ENCODE measurements at regions not wholly inside any gene's neighbourhood (a gene's known extent, or its start where the extent isn't known, plus 50 kb on each side); places are given as distances from the start of the nearest gene placed in this dataset.

DNA sequence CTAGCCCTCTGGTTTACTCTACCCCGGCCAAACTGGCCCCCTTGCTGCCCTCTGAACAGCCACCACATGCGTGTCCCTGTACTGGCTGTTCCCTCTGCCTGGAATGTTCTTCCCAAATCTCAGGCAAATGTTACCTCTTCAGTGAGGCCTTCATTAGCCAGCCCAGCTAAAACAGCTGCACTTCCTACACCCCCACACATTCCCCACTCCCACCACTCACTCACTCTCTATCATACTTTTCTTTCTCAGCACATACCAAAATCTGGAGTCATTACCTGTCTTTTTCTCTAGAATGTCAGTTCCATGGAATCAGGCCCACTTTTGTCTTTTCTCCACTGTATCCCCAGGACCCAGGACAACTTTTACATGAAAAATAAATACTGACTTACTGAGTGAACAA is 401.2 kb upstream of the SULF2 start:
- Histone ChIP-seq H3K4me3 (ENCODE audit: low read depth, low read length) (no peak overlapping the region), H3K36me3 (no peaks in the 10 kb centered on the region), H3K27ac (no peak overlapping the region), H3K9me3 (ENCODE audit: severe bottlenecking) (peaks cover under 1% of the 10 kb centered on the region), H3K27me3 (ENCODE audit: insufficient read depth, low read depth, severe bottlenecking) (no peaks in the 10 kb centered on the region)
- no peak for DNase-seq
- TF ChIP-seq, protein P1, sequence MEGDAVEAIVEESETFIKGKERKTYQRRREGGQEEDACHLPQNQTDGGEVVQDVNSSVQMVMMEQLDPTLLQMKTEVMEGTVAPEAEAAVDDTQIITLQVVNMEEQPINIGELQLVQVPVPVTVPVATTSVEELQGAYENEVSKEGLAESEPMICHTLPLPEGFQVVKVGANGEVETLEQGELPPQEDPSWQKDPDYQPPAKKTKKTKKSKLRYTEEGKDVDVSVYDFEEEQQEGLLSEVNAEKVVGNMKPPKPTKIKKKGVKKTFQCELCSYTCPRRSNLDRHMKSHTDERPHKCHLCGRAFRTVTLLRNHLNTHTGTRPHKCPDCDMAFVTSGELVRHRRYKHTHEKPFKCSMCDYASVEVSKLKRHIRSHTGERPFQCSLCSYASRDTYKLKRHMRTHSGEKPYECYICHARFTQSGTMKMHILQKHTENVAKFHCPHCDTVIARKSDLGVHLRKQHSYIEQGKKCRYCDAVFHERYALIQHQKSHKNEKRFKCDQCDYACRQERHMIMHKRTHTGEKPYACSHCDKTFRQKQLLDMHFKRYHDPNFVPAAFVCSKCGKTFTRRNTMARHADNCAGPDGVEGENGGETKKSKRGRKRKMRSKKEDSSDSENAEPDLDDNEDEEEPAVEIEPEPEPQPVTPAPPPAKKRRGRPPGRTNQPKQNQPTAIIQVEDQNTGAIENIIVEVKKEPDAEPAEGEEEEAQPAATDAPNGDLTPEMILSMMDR (IDR thresholded peaks at IDR 0.05; ENCODE audit: low read depth, low read length), result no peak

DNA sequence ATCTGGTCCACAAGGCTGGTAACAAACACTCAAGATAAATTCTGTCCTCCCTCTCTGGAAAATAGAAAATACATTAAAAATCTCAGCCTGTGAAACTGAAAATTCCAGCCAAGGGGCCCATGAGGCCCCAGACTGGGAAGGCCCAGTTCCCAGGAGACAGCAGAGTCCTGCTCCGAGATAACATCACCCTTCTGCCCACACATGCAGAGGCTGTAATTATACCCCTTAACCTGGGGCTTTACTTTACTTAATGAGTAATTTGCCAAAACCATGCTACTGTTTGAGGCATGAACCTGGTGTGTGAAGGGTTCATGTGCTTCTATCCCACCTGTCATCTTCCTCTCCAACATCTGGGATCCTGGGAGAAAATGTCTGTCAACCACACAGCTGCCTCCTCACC is 398.9 kb upstream of the SULF2 start:
- Histone ChIP-seq H3K27ac (no peak overlapping the region), H3K9me3 (ENCODE audit: severe bottlenecking) (peaks cover 2% of the 10 kb centered on the region), H3K36me3 (no peaks in the 10 kb centered on the region), H3K27me3 (ENCODE audit: insufficient read depth, low read depth, severe bottlenecking) (no peaks in the 10 kb centered on the region), H3K4me3 (ENCODE audit: low read depth, low read length) (no peak overlapping the region)
- TF ChIP-seq, protein P1 (IDR thresholded peaks at IDR 0.05; ENCODE audit: low read depth, low read length), result no peak
- no peak for DNase-seq

DNA sequence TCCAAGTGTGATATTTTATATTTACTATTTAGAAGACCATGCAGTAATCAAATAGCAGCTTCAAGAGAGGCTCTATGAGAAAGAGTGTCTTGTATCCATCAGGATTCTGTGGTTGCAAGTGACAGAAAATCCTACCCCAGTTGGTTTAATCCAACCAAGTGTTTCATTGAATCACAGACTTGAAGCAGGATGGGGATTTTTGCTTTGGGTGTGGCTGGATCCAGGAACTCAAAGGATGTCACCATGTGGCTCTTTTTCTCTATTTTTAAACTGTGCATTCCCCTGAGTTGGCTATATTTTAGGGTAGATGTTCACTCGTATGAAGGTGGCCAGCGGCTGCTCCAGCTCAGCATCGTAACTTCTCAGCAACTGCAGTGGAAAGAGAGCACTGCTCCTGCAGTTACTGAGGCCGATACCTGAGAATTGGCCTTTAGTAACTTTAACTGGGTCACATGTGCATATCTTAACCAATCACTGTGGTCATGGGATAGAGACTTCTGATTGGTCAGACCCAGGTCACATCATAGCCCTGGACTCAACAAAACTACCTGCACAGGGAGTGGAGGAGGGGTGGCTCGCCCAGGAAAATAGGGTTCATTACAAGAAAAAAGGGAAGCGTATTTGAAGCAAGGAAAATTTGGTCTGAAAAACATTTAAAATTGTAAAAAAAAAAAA is 396.1 kb upstream of the SULF2 start:
- DNase-seq, result no peak
- Histone ChIP-seq H3K4me3 (ENCODE audit: low read depth, low read length) (no peak overlapping the region), H3K9me3 (ENCODE audit: severe bottlenecking) (peaks cover 2% of the 10 kb centered on the region), H3K27me3 (ENCODE audit: insufficient read depth, low read depth, severe bottlenecking) (no peaks in the 10 kb centered on the region), H3K27ac (no peak overlapping the region), H3K36me3 (no peaks in the 10 kb centered on the region)
- TF ChIP-seq, protein P1 (IDR thresholded peaks at IDR 0.05; ENCODE audit: low read depth, low read length), result no peak

DNA sequence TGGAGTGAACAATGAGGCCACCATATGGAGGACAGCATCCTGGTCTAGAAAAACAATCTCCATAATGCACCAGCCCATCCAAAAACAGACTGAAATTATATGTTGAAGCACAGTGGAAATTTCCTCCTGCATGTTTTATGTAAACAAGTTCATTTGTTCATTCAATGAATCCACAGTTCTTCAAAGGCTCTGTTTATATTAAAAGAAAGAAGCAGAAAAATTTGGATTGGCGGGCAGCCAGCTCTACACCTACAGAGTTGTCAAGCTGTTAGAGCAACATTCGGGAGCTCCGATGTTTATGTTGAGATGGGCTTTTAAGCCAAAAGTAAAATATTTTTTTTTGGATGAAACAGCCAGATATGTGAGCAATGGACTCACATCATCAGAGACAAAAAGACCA is 395.3 kb upstream of the SULF2 start:
- no peak for DNase-seq
- Histone ChIP-seq H3K9me3 (ENCODE audit: severe bottlenecking) (peaks cover 2% of the 10 kb centered on the region), H3K27ac (no peak overlapping the region), H3K27me3 (ENCODE audit: insufficient read depth, low read depth, severe bottlenecking) (no peaks in the 10 kb centered on the region), H3K36me3 (no peaks in the 10 kb centered on the region), H3K4me3 (ENCODE audit: low read depth, low read length) (no peak overlapping the region)
- TF ChIP-seq, protein P1 (IDR thresholded peaks at IDR 0.05; ENCODE audit: low read depth, low read length), result no peak

DNA sequence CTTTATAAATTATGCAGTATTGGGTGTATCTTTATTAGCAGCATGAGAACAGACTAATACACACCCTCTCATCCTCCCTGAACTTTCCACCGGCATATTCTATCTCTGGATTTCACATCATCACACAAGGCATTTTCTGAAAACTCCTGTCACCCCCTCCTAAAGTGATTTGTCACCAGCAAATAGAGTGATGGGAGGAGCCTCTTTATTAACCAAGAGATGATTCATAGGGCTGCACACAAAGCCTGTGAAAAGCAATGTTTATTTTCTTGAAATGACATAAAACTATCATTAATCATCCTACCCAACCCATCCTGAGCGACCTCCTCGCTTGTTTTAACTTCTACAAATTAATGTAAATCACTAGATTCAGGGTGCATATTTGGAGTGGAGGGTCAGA is 394.7 kb upstream of the SULF2 start:
- TF ChIP-seq, protein P1 (IDR thresholded peaks at IDR 0.05; ENCODE audit: low read depth, low read length), result no peak

DNA sequence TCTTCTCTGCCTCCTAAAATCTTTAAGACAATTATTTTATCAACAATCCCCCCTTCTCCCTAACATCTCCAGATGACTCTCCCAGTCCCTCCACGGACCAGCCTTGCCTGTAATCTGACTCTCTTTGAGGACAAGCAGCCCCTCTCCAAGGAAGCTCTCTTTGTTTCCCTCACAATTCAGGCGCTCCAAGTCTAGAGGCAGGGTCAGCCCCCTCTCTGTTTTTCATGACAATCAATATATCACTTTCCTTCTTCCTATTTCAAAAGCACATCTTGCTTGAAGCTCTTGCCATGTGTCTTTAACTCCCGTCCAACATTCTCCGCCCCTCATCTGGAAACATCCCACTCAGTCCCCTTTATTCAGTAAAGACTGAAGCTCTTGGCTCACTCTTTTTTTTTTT is 393.4 kb upstream of the SULF2 start:
- Histone ChIP-seq H3K9me3 (ENCODE audit: severe bottlenecking) (peaks cover 2% of the 10 kb centered on the region), H3K27me3 (ENCODE audit: insufficient read depth, low read depth, severe bottlenecking) (no peaks in the 10 kb centered on the region), H3K27ac (no peak overlapping the region), H3K36me3 (no peaks in the 10 kb centered on the region), H3K4me3 (ENCODE audit: low read depth, low read length) (no peak overlapping the region)
- no peak for DNase-seq
- TF ChIP-seq, protein P1 (IDR thresholded peaks at IDR 0.05; ENCODE audit: low read depth, low read length), result no peak

More for the DNA sequence above, 394.7 kb upstream of the SULF2 start:
- no peak overlapping the region for H3K27ac ChIP-seq
- no peaks in the 10 kb centered on the region for H3K36me3 ChIP-seq
- no peaks in the 10 kb centered on the region for H3K27me3 ChIP-seq (ENCODE audit: insufficient read depth, low read depth, severe bottlenecking)
- peaks cover 2% of the 10 kb centered on the region for H3K9me3 ChIP-seq (ENCODE audit: severe bottlenecking)
- no peak overlapping the region for H3K4me3 ChIP-seq (ENCODE audit: low read depth, low read length)
- DNase-seq, result no peak

Data from WERI-Rb-1 (cell line).